NCI-H1048 (cell line): ENCODE measurements at regions not wholly inside any gene's neighbourhood (a gene's known extent, or its start where the extent isn't known, plus 50 kb on each side); places are given as distances from the start of the nearest gene placed in this dataset.
"Not testable (repeated sequence)": the region's sequence is repeated elsewhere in the genome, so short reads cannot be mapped to it uniquely, and the experiment has no call there.

Source experiments
- DNase-seq: peaks from one replicate; lab custom pipeline; 2025; lab: John Stamatoyannopoulos, UW

GRCh38 chr2:61623747-61624146 is 85.6 kb upstream of the XPO1 start:
- DNase-seq = no peak

GRCh38 chr2:61620244-61621159 is 82.3 kb upstream of the XPO1 start:
- no peak for DNase-seq

GRCh38 chr2:61619561-61619960 is 81.4 kb upstream of the XPO1 start:
- no peak for DNase-seq

- no peak for DNase-seq
Observed at GRCh38 chr2:61617610-61618009, 79.5 kb upstream of the XPO1 start.

GRCh38 chr2:61605245-61605644 is 67.1 kb upstream of the XPO1 start:
- DNase-seq = no peak

GRCh38 chr2:61604433-61604832 is 66.3 kb upstream of the XPO1 start:
- DNase-seq = no peak

DNA sequence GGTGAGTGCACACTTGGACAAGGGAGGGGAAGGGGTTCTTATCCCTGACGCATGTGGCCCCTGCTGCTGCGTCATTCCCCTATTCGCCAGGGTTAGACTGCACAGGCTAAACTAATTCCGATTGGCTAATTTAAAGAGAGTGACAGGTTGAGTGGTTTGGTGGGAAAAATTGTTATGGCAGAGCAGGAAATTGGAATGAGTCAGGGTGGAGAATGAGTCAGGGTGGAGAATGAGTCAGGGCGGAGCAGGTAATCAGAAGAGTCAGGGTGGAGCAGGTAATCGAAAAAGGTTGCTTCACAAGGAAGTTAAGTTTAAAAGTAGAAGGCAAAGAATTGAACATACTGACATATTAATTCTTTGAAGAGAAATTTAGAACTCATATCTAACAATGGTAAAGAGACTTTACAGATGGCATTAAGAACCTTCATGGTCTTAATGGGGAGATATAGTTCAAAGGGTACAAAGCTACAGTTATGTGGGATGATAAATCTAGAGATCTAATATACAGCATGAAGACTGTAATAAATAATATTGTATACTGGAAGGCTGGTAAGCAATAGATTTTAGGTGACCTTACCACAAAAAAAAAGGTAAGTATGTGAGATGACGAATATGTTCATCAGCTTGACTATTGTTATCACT is 60.5 kb upstream of the XPO1 start:
- DNase-seq = not testable (repeated sequence)

DNA sequence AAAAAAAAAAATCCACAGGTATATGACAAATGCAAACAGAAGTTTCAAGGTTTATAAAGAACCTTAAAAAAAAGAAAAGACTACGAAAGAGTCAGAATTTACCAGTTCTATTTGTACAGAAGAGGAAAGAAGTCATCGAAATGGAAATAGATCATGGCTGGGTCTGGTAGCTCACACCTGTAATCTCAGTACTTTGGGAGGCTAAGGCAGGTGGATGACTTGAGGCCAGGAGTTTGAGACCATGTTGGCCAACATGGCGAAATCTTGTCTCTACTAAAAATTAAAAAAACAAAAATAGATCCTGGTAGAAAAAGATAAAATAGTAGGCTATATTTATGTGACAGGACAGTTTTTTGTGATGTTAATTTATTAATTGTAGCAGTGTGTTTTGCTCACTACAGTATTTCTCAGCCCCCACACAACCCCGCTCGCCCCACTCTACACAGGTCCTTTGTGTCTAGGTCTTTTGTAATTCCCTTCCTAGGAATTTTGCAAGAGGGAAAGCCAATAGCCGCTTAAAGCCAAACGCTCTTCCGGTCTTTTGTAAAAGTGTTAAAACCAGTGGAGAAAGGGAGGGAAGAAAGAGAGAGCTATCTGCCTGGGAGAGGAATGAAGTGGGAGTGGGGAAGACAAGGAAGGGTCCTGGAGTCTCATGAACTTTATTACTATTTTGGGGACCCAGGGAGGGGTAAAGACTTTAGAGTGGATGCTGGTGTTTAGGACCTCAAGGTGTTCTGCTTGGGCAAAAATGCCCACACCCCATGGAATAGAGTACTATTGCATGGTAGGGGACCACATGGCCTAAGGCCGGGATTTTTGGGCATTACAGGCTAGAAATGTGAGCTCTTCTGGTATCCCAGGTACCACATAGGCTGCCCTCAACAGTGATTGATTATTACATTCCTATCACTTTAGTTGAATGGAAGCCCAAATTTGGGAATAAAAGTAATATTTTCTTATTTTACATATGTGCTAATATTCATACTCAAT is 59.4 kb upstream of the XPO1 start:
- no peak for DNase-seq

DNA sequence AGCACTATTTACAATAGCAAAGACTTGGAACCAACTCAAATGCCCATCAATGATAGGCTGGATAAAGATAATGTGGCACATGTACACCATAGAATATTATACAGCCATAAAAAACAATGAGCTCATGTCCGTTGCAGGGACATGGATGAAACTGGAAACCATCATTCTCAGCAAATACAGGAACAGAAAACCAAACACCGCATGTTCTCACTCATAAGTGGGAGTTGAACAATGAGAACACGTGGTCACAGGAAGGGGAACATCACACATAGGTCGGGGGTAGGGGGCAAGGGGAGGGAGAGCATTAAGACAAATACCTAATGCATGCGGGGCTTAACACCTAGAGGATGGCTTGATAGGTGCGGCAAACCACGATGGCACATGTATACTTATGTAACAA is 56.0 kb upstream of the XPO1 start:
- DNase-seq = not testable (repeated sequence)

- not testable (repeated sequence) for DNase-seq
Observed at GRCh38 chr2:61593648-61594047, 55.5 kb upstream of the XPO1 start.

- DNase-seq = no peak
Observed at GRCh38 chr2:61590214-61590613, 52.1 kb upstream of the XPO1 start.

GRCh38 chr2:61588566-61588965 is 50.4 kb upstream of the XPO1 start:
- no peak for DNase-seq
